GM23338 (cell line): ENCODE measurements at regions not wholly inside any gene's neighbourhood (a gene's known extent, or its start where the extent isn't known, plus 50 kb on each side); places are given as distances from the start of the nearest gene placed in this dataset.

Experiments
- ATAC-seq: fragments of 200-7000 bp; cut with Tn5 transposase; 3 replicates; pipeline ENCODE4 v1.9.1; 2020
- DNase-seq: peaks from one replicate; pipeline ENCODE4 v3.0.0-alpha.2; 2015; ENCODE audit warnings: low spot score
- H2AFZ ChIP-seq: fragments of 200-600 bp; sonication (generic); 2 replicates; pipeline ENCODE4 v1.8.0; 2016; ENCODE audit warnings: antibody characterized with exemption, mild to moderate bottlenecking, moderate library complexity
- H3F3A ChIP-seq: fragments of 200-600 bp; sonication (generic); replicated peaks from 2 replicates; pipeline ENCODE4 v1.8.0; 2017; ENCODE audit warnings: antibody characterized with exemption, mixed run types, low read depth
- H3K27ac ChIP-seq: fragments of 200-600 bp; sonication (generic); 2 replicates; pipeline ENCODE4 v1.6.1; 2016; ENCODE audit warnings: low read depth
- H3K27me3 ChIP-seq: fragments of 200-600 bp; sonication (generic); 2 replicates; pipeline ENCODE4 v1.8.0; 2016; ENCODE audit warnings: mild to moderate bottlenecking, mixed run types, moderate library complexity; ENCODE audit not compliant: insufficient read depth
- H3K36me3 ChIP-seq: fragments of 200-600 bp; sonication (generic); 2 replicates; pipeline ENCODE4 v1.8.0; 2016; ENCODE audit warnings: mild to moderate bottlenecking; ENCODE audit not compliant: insufficient read depth
- H3K4me1 ChIP-seq: fragments of 200-600 bp; sonication (generic); 2 replicates; pipeline ENCODE4 v1.8.0; 2016; ENCODE audit warnings: mild to moderate bottlenecking, moderate library complexity; ENCODE audit not compliant: insufficient read depth
- H3K4me2 ChIP-seq: fragments of 200-600 bp; sonication (generic); 2 replicates; pipeline ENCODE4 v1.7.1; 2017; ENCODE audit warnings: mixed run types
- H3K4me3 ChIP-seq: fragments of 200-600 bp; sonication (generic); 2 replicates; pipeline ENCODE4 v1.6.1; 2016; ENCODE audit warnings: mixed run types
- H3K79me2 ChIP-seq: fragments of 200-600 bp; sonication (generic); replicated peaks from 2 replicates; pipeline ENCODE4 v1.8.0; 2017; ENCODE audit warnings: mild to moderate bottlenecking; ENCODE audit not compliant: insufficient read depth
- H3K9me2 ChIP-seq: fragments of 200-600 bp; sonication (generic); 2 replicates; pipeline ENCODE4 v1.8.0; 2017; ENCODE audit not compliant: insufficient read depth
- H4K20me1 ChIP-seq: fragments of 200-600 bp; sonication (generic); replicated peaks from 2 replicates; pipeline ENCODE4 v1.8.0; 2017; ENCODE audit warnings: mild to moderate bottlenecking; ENCODE audit not compliant: insufficient read depth
- H3K27ac Mint-ChIP-seq: 2 replicates; pipeline ENCODE4 v1.8.0; 2020; ENCODE audit warnings: inconsistent platforms, mild to moderate bottlenecking, moderate library complexity, mixed read lengths
- H3K27me3 Mint-ChIP-seq: 3 replicates; pipeline ENCODE4 v1.8.0; 2022; ENCODE audit warnings: low read depth, mild to moderate bottlenecking, moderate library complexity, mixed read lengths, inconsistent platforms; ENCODE audit not compliant: insufficient read depth, poor library complexity
- H3K36me3 Mint-ChIP-seq: 3 replicates; pipeline ENCODE4 v1.8.0; 2021; ENCODE audit warnings: low read depth, mild to moderate bottlenecking, inconsistent platforms, moderate library complexity, mixed read lengths
- H3K4me1 Mint-ChIP-seq: 3 replicates; pipeline ENCODE4 v1.8.0; 2020; ENCODE audit warnings: mild to moderate bottlenecking, inconsistent platforms, mixed read lengths
- H3K4me3 Mint-ChIP-seq: 3 replicates; pipeline ENCODE4 v1.8.0; 2021; ENCODE audit warnings: moderate library complexity, mild to moderate bottlenecking, inconsistent platforms, mixed read lengths
- H3K9me3 Mint-ChIP-seq: 3 replicates; pipeline ENCODE4 v1.8.0; 2020; ENCODE audit warnings: moderate library complexity, mild to moderate bottlenecking, inconsistent platforms, mixed read lengths
- CREB1 ChIP-seq: fragments of 250-450 bp; sonication (Bioruptor Pico); IDR thresholded peaks from 2 replicates; pipeline ENCODE4 v1.5.0; 2020; ENCODE audit warnings: low read depth, mild to moderate bottlenecking, moderate library complexity
- EZH2 ChIP-seq: fragments of 200-600 bp; sonication (generic); IDR thresholded peaks from one replicate; pipeline ENCODE4 v1.8.0; 2017; ENCODE audit warnings: antibody characterized with exemption, mild to moderate bottlenecking, low read depth; ENCODE audit not compliant: unreplicated experiment
- EZH2phosphoT487 ChIP-seq: fragments of 200-600 bp; sonication (generic); IDR thresholded peaks from one replicate; pipeline ENCODE4 v1.8.1; 2018; ENCODE audit warnings: antibody characterized with exemption; ENCODE audit not compliant: unreplicated experiment
- NANOG ChIP-seq: IDR thresholded peaks from 2 replicates; pipeline ENCODE4 v1.6.1; 2016; ENCODE audit warnings: antibody characterized with exemption, borderline replicate concordance
- ZNF114 ChIP-seq: fragments of 250-450 bp; sonication (Bioruptor Pico); IDR thresholded peaks from 2 replicates; pipeline ENCODE4 v1.5.0; 2020; ENCODE audit warnings: mild to moderate bottlenecking, moderate library complexity
- ZNF331 ChIP-seq: fragments of 250-450 bp; sonication (Bioruptor Pico); IDR thresholded peaks from 2 replicates; pipeline ENCODE4 v1.5.0; 2020; ENCODE audit warnings: low read depth, mild to moderate bottlenecking, moderate library complexity
- TF ChIP-seq, protein P1 (sequence below), 2 experiments: fragments of 200-600 bp in 1 of 2; sonication (generic) in 1 of 2; conservative IDR thresholded peaks; 2 replicates each; pipeline versions ENCODE4 v1.5.1 to v1.6.1; 2016 to 2017; ENCODE audit warnings: antibody characterized with exemption in 2 of 2, low read depth in 2 of 2, mild to moderate bottlenecking in 2 of 2, moderate library complexity in 1 of 2
- TF ChIP-seq, protein P2 (sequence below): IDR thresholded peaks from 2 replicates; pipeline ENCODE4 v1.6.1; 2016; ENCODE audit warnings: antibody characterized with exemption
- TF ChIP-seq, protein P3 (sequence below): fragments of 250-450 bp; sonication (Bioruptor Pico); IDR thresholded peaks from 2 replicates; pipeline ENCODE4 v1.5.0; 2020; ENCODE audit warnings: mild to moderate bottlenecking, moderate library complexity

DNA sequence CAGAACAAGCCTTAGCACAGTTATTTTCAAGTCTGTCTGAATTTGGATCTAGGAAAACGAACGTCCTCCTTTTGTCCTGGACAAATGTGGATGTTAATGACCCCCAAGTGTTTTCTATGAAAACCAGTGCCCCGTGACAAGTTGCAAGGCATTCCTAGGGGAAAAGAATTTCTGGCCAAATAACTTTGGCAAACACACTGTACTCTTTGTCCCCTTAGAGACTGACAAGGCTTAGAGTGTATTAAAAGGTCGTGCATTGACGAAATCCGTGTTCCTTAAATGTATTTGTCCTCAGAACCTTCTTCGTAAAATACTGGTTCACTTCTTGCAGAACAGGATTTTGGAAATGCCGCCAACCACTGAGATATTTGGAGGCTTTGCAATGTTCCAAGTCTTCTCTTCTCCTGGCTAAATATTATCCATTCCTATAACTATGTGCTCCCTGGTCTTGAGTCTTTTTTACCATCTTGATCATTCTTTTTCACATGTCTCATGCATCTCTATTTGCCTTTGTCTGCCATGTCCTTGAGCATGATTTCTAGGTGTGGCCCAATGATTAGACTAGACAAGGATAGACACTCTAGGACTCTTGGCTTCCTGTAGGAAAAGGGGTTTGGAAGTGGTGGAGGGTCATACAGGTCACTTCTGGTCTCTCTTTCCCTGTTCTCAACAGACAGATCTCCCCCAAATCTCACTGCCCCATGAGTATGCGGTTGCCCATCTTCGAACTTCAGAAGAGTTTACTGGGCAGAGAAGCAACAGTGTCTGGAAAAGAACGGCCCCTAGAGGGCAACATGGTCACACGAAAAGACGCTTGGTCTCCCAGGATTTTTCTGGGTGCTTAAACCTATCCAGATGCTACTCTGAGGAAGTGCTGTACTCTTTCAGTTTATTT lies 117.5 kb downstream of the EDEM1 start:
- Mint-ChIP-seq H3K27me3 (peaks cover under 1% of the 10 kb centered on the region), H3K27ac (no peak overlapping the region), H3K36me3 (no peaks in the 10 kb centered on the region), H3K9me3 (peaks cover 85% of the 10 kb centered on the region), H3K4me3 (no peak overlapping the region), H3K4me1 (no peaks in the 10 kb centered on the region)
- H3F3A ChIP-seq = no peaks in the 10 kb centered on the region
- H4K20me1 ChIP-seq = no peaks in the 10 kb centered on the region
- H3K27ac ChIP-seq = no peak overlapping the region
- no peaks in the 10 kb centered on the region for H3K9me2 ChIP-seq
- no peaks in the 10 kb centered on the region for H3K4me1 ChIP-seq
- no peak overlapping the region for H3K4me3 ChIP-seq
- ATAC-seq (peak; percentile 77), DNase-seq (peak; percentile 36)
- no peak overlapping the region for H3K4me2 ChIP-seq
- no peak overlapping the region for H2AFZ ChIP-seq
- H3K79me2 ChIP-seq = no peaks in the 10 kb centered on the region
- TF ChIP-seq EZH2phosphoT487 (no peak), ZNF114 (CRISPR knock-in tag) (no peak)
- TF ChIP-seq, protein P1, sequence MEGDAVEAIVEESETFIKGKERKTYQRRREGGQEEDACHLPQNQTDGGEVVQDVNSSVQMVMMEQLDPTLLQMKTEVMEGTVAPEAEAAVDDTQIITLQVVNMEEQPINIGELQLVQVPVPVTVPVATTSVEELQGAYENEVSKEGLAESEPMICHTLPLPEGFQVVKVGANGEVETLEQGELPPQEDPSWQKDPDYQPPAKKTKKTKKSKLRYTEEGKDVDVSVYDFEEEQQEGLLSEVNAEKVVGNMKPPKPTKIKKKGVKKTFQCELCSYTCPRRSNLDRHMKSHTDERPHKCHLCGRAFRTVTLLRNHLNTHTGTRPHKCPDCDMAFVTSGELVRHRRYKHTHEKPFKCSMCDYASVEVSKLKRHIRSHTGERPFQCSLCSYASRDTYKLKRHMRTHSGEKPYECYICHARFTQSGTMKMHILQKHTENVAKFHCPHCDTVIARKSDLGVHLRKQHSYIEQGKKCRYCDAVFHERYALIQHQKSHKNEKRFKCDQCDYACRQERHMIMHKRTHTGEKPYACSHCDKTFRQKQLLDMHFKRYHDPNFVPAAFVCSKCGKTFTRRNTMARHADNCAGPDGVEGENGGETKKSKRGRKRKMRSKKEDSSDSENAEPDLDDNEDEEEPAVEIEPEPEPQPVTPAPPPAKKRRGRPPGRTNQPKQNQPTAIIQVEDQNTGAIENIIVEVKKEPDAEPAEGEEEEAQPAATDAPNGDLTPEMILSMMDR (conservative IDR thresholded peaks at IDR 0.05; ENCODE audit: low read depth in 2 of 2) = peak; percentile 48 to 61
- no peaks in the 10 kb centered on the region for H3K36me3 ChIP-seq
- no peaks in the 10 kb centered on the region for H3K27me3 ChIP-seq

DNA sequence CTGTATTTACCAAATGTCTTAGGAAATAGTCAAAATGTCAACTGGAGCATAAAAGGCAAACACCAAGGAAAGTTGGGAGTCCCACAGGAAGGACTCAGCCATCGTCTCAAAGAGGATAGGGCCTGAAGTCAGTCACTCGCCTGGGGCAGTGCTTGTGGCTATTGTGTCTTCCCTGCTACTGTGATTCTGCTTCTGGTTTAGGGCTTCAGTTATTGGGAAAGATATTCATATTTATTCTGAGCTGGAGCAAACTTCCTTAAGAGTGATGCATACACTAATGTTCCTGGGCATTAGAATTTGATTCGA lies 118.1 kb downstream of the EDEM1 start:
- DNase-seq (no peak), ATAC-seq (no peak)
- Mint-ChIP-seq H3K4me3 (no peak overlapping the region), H3K36me3 (no peaks in the 10 kb centered on the region), H3K27me3 (peaks cover 1% of the 10 kb centered on the region), H3K27ac (no peak overlapping the region), H3K9me3 (peaks cover 87% of the 10 kb centered on the region), H3K4me1 (no peaks in the 10 kb centered on the region)
- Histone ChIP-seq H3K36me3 (no peaks in the 10 kb centered on the region), H3K27ac (no peak overlapping the region), H3K9me2 (no peaks in the 10 kb centered on the region), H3K79me2 (no peaks in the 10 kb centered on the region), H4K20me1 (no peaks in the 10 kb centered on the region), H3K4me3 (no peak overlapping the region), H2AFZ (no peak overlapping the region), H3K4me1 (no peaks in the 10 kb centered on the region), H3K4me2 (no peak overlapping the region), H3K27me3 (no peaks in the 10 kb centered on the region), H3F3A (no peaks in the 10 kb centered on the region)
- TF ChIP-seq NANOG (no peak), EZH2 (no peak), EZH2phosphoT487 (no peak), ZNF331 (CRISPR knock-in tag) (no peak), CREB1 (CRISPR knock-in tag) (no peak)
- TF ChIP-seq, protein P2, sequence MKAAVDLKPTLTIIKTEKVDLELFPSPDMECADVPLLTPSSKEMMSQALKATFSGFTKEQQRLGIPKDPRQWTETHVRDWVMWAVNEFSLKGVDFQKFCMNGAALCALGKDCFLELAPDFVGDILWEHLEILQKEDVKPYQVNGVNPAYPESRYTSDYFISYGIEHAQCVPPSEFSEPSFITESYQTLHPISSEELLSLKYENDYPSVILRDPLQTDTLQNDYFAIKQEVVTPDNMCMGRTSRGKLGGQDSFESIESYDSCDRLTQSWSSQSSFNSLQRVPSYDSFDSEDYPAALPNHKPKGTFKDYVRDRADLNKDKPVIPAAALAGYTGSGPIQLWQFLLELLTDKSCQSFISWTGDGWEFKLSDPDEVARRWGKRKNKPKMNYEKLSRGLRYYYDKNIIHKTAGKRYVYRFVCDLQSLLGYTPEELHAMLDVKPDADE = no peak
- TF ChIP-seq, protein P3, sequence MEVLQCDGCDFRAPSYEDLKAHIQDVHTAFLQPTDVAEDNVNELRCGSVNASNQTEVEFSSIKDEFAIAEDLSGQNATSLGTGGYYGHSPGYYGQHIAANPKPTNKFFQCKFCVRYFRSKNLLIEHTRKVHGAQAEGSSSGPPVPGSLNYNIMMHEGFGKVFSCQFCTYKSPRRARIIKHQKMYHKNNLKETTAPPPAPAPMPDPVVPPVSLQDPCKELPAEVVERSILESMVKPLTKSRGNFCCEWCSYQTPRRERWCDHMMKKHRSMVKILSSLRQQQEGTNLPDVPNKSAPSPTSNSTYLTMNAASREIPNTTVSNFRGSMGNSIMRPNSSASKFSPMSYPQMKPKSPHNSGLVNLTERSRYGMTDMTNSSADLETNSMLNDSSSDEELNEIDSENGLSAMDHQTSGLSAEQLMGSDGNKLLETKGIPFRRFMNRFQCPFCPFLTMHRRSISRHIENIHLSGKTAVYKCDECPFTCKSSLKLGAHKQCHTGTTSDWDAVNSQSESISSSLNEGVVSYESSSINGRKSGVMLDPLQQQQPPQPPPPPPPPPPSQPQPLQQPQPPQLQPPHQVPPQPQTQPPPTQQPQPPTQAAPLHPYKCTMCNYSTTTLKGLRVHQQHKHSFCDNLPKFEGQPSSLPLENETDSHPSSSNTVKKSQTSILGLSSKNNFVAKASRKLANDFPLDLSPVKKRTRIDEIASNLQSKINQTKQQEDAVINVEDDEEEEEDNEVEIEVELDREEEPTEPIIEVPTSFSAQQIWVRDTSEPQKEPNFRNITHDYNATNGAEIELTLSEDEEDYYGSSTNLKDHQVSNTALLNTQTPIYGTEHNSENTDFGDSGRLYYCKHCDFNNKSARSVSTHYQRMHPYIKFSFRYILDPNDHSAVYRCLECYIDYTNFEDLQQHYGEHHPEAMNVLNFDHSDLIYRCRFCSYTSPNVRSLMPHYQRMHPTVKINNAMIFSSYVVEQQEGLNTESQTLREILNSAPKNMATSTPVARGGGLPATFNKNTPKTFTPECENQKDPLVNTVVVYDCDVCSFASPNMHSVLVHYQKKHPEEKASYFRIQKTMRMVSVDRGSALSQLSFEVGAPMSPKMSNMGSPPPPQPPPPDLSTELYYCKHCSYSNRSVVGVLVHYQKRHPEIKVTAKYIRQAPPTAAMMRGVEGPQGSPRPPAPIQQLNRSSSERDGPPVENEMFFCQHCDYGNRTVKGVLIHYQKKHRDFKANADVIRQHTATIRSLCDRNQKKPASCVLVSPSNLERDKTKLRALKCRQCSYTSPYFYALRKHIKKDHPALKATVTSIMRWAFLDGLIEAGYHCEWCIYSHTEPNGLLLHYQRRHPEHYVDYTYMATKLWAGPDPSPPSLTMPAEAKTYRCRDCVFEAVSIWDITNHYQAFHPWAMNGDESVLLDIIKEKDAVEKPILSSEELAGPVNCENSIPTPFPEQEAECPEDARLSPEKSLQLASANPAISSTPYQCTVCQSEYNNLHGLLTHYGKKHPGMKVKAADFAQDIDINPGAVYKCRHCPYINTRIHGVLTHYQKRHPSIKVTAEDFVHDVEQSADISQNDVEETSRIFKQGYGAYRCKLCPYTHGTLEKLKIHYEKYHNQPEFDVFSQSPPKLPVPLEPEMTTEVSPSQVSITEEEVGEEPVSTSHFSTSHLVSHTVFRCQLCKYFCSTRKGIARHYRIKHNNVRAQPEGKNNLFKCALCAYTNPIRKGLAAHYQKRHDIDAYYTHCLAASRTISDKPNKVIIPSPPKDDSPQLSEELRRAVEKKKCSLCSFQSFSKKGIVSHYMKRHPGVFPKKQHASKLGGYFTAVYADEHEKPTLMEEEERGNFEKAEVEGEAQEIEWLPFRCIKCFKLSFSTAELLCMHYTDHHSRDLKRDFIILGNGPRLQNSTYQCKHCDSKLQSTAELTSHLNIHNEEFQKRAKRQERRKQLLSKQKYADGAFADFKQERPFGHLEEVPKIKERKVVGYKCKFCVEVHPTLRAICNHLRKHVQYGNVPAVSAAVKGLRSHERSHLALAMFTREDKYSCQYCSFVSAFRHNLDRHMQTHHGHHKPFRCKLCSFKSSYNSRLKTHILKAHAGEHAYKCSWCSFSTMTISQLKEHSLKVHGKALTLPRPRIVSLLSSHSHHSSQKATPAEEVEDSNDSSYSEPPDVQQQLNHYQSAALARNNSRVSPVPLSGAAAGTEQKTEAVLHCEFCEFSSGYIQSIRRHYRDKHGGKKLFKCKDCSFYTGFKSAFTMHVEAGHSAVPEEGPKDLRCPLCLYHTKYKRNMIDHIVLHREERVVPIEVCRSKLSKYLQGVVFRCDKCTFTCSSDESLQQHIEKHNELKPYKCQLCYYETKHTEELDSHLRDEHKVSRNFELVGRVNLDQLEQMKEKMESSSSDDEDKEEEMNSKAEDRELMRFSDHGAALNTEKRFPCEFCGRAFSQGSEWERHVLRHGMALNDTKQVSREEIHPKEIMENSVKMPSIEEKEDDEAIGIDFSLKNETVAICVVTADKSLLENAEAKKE = no peak
- TF ChIP-seq, protein P1 (conservative IDR thresholded peaks at IDR 0.05; ENCODE audit: low read depth in 2 of 2) = no peak
